H1 (cell line): ENCODE measurements at regions not wholly inside any gene's neighbourhood (a gene's known extent, or its start where the extent isn't known, plus 50 kb on each side); places are given as distances from the start of the nearest gene placed in this dataset.

Source experiments
- CTCF ChIA-PET: fragments of 300-600 bp; sonication (Branson Sonifier 250); formaldehyde crosslinking; loops from one replicate; lab custom pipeline; 2021; ENCODE audit not compliant: partially characterized antibody; lab: Charles Lee
- POLR2A ChIA-PET: fragments of 300-600 bp; sonication (Branson Sonifier 250); formaldehyde crosslinking; loops from one replicate; lab custom pipeline; 2021; ENCODE audit warnings: inconsistent platforms; ENCODE audit not compliant: partially characterized antibody; lab: Charles Lee
- DNase-seq, 2 experiments: peaks; one replicate each; pipeline versions ENCODE4 v3.0.0 to v3.0.0-alpha.2; 2010 to 2022; ENCODE audit warnings: low spot score in 2 of 2, low read depth in 1 of 2, mixed read lengths in 1 of 2
- FAIRE-seq: peaks from 2 replicates; lab custom pipeline; 2011; peaks lifted over from hg19 to GRCh38; lab: Jason Lieb, UNC
- H2AFZ ChIP-seq: 2 replicates; pipeline ENCODE4 v1.8.1; 2012; ENCODE audit warnings: low read length, inconsistent platforms
- H2AK5ac ChIP-seq: 2 replicates; pipeline ENCODE4 v1.6.1; 2013; ENCODE audit warnings: low read depth, low read length
- H2BK120ac ChIP-seq: replicated peaks from 2 replicates; pipeline ENCODE3; 2013; ENCODE audit warnings: low read depth, low read length, inconsistent platforms
- H2BK12ac ChIP-seq: 2 replicates; pipeline ENCODE4 v1.6.1; 2013; ENCODE audit warnings: low read depth, low read length
- H2BK15ac ChIP-seq: 2 replicates; pipeline ENCODE4 v1.6.1; 2013; ENCODE audit warnings: low read length
- H2BK20ac ChIP-seq: 2 replicates; pipeline ENCODE4 v1.6.1; 2013; ENCODE audit warnings: low read length
- H2BK5ac ChIP-seq: 2 replicates; pipeline ENCODE4 v1.6.1; 2013; ENCODE audit warnings: low read depth, low read length
- H3K14ac ChIP-seq: 2 replicates; pipeline ENCODE4 v1.6.1; 2013; ENCODE audit warnings: inconsistent platforms; ENCODE audit not compliant: insufficient read length
- H3K18ac ChIP-seq: 2 replicates; pipeline ENCODE4 v1.6.1; 2013; ENCODE audit warnings: low read length; ENCODE audit errors: extremely low read depth
- H3K23ac ChIP-seq: 2 replicates; pipeline ENCODE4 v1.6.1; 2013; ENCODE audit warnings: inconsistent platforms; ENCODE audit not compliant: insufficient read length
- H3K23me2 ChIP-seq: 2 replicates; pipeline ENCODE4 v1.6.1; 2013; ENCODE audit warnings: low read depth, low read length
- H3K27ac ChIP-seq: 2 replicates; pipeline ENCODE4 v1.6.1; 2011; ENCODE audit warnings: low read depth, low read length, inconsistent platforms
- H3K27me3 ChIP-seq, 4 experiments: replicated peaks in 1 of 4; 1 replicate in 1 of 4; 2 replicates in 3 of 4; pipeline versions ENCODE4 v1.6.1 to v1.8.1; 2011 to 2013; ENCODE audit warnings: low read length in 3 of 4, mild to moderate bottlenecking in 3 of 4, inconsistent platforms in 2 of 4, mixed read lengths in 2 of 4, moderate library complexity in 1 of 4; ENCODE audit not compliant: control insufficient read depth in 3 of 4, insufficient read depth in 3 of 4; ENCODE audit errors: extremely low read depth in 1 of 4
- H3K36me3 ChIP-seq, 4 experiments: 2 replicates each; pipeline versions ENCODE4 v1.6.1 to v1.8.1; 2011 to 2013; ENCODE audit warnings: mild to moderate bottlenecking in 4 of 4, low read length in 3 of 4, moderate library complexity in 2 of 4, control low read depth in 1 of 4, inconsistent platforms in 1 of 4; ENCODE audit not compliant: insufficient read depth in 4 of 4, control insufficient read depth in 2 of 4
- H3K4ac ChIP-seq: replicated peaks from 2 replicates; pipeline ENCODE3; 2013; ENCODE audit warnings: low read length, low read depth, mixed read lengths, inconsistent platforms; ENCODE audit not compliant: insufficient read length
- H3K4me1 ChIP-seq, 4 experiments: replicated peaks in 1 of 4; 1 replicate in 1 of 4; 2 replicates in 3 of 4; pipeline versions ENCODE4 v1.6.1 to v1.8.1; 2011 to 2013; ENCODE audit warnings: low read length in 3 of 4, inconsistent platforms in 2 of 4, mixed read lengths in 1 of 4; ENCODE audit not compliant: insufficient read depth in 4 of 4, control insufficient read depth in 3 of 4
- H3K4me2 ChIP-seq, 2 experiments: 2 replicates each; pipeline versions ENCODE4 v1.6.1 to v1.8.1; 2011 to 2013; ENCODE audit warnings: low read depth in 2 of 2, low read length in 2 of 2, control low read depth in 1 of 2, inconsistent platforms in 1 of 2, mild to moderate bottlenecking in 1 of 2; ENCODE audit not compliant: insufficient read depth in 1 of 2
- H3K4me3 ChIP-seq, 4 experiments: fragments of 200-600, 300-600 bp in 1 of 4; sonication (generic), shearing (Covaris generic), sonication (Bioruptor Twin) in 1 of 4; 2 replicates each; pipeline versions ENCODE4 v1.5.1 to v1.8.1; 2011 to 2016; ENCODE audit warnings: low read length in 4 of 4, low read depth in 3 of 4, control low read depth in 2 of 4, inconsistent platforms in 2 of 4, mild to moderate bottlenecking in 2 of 4, mixed read lengths in 1 of 4, moderate library complexity in 1 of 4; ENCODE audit not compliant: insufficient read depth in 2 of 4; ENCODE audit errors: extremely low read depth in 1 of 4
- H3K56ac ChIP-seq: replicated peaks from 2 replicates; pipeline ENCODE3; 2013; ENCODE audit warnings: low read depth, mild to moderate bottlenecking, mixed read lengths, low read length, inconsistent platforms; ENCODE audit not compliant: insufficient read length
- H3K79me1 ChIP-seq: 2 replicates; pipeline ENCODE4 v1.6.1; 2013; ENCODE audit warnings: low read depth, low read length, control low read depth
- H3K79me2 ChIP-seq, 2 experiments: 2 replicates each; pipeline versions ENCODE4 v1.6.1 to v1.8.1; 2012 to 2013; ENCODE audit warnings: low read length in 2 of 2, mild to moderate bottlenecking in 2 of 2, inconsistent platforms in 1 of 2; ENCODE audit not compliant: insufficient read depth in 2 of 2, control insufficient read depth in 1 of 2
- H3K9ac ChIP-seq, 4 experiments: replicated peaks in 1 of 4; 1 replicate in 1 of 4; 2 replicates in 3 of 4; pipeline versions ENCODE4 v1.6.1 to v1.8.1; 2011 to 2013; ENCODE audit warnings: low read depth in 3 of 4, low read length in 3 of 4, control low read depth in 2 of 4, mild to moderate bottlenecking in 2 of 4, moderate library complexity in 2 of 4, inconsistent platforms in 1 of 4; ENCODE audit errors: extremely low read depth in 1 of 4
- H3K9me3 ChIP-seq, 2 experiments: 2 replicates each; pipeline versions ENCODE4 v1.6.1 to v1.8.1; 2012 to 2013; ENCODE audit warnings: mild to moderate bottlenecking in 2 of 2, moderate library complexity in 2 of 2, control low read depth in 1 of 2, inconsistent platforms in 1 of 2, low read depth in 1 of 2, low read length in 1 of 2, mixed read lengths in 1 of 2; ENCODE audit not compliant: insufficient read depth in 2 of 2
- H4K20me1 ChIP-seq, 2 experiments: replicated peaks in 1 of 2; 2 replicates each; pipeline versions ENCODE3 to v1.8.1; 2011 to 2013; ENCODE audit warnings: inconsistent platforms in 2 of 2, low read length in 2 of 2, mild to moderate bottlenecking in 1 of 2; ENCODE audit not compliant: insufficient read depth in 2 of 2, control insufficient read depth in 1 of 2
- H4K5ac ChIP-seq: 2 replicates; pipeline ENCODE4 v1.6.1; 2013; ENCODE audit warnings: low read length, low read depth, mixed read lengths, inconsistent platforms; ENCODE audit not compliant: insufficient read length
- H4K8ac ChIP-seq: 2 replicates; pipeline ENCODE4 v1.8.0; 2013; ENCODE audit warnings: mild to moderate bottlenecking, moderate library complexity, low read length, inconsistent platforms; ENCODE audit not compliant: insufficient read depth; ENCODE audit errors: extremely low read depth
- H4K91ac ChIP-seq: replicated peaks from 2 replicates; pipeline ENCODE3; 2013; ENCODE audit warnings: low read length, mixed read lengths, inconsistent platforms; ENCODE audit not compliant: insufficient read length
- CBX5 ChIP-seq: fragments of 300-800, 300-1000 bp; sonication (generic); IDR thresholded peaks from 2 replicates; pipeline ENCODE4 v1.7.1; 2016; ENCODE audit warnings: antibody characterized with exemption, low read length, low read depth
- CREB1 ChIP-seq: IDR thresholded peaks from 2 replicates; pipeline ENCODE4 v1.6.1; 2012; ENCODE audit warnings: inconsistent platforms
- GABPA ChIP-seq: IDR thresholded peaks from 2 replicates; pipeline ENCODE4 v1.6.1; 2011; ENCODE audit warnings: mild to moderate bottlenecking, low read length, moderate library complexity, borderline replicate concordance; ENCODE audit not compliant: insufficient read depth
- NANOG ChIP-seq: IDR thresholded peaks from 2 replicates; pipeline ENCODE4 v1.6.1; 2011; ENCODE audit warnings: low read length, low read depth, mild to moderate bottlenecking, inconsistent platforms; ENCODE audit not compliant: insufficient read depth, poor library complexity, severe bottlenecking
- RXRA ChIP-seq: IDR thresholded peaks from 2 replicates; pipeline ENCODE4 v1.6.1; 2011; ENCODE audit warnings: low read depth, mild to moderate bottlenecking, low read length, moderate library complexity; ENCODE audit not compliant: insufficient read depth
- SIRT6 ChIP-seq: IDR thresholded peaks from one replicate; pipeline ENCODE4 v1.7.1; 2012; ENCODE audit warnings: low read length, inconsistent platforms
- TAF7 ChIP-seq: optimal IDR thresholded peaks from 2 replicates; pipeline ENCODE3; 2011; ENCODE audit warnings: low read depth, mild to moderate bottlenecking, inconsistent platforms, low read length, moderate library complexity, borderline replicate concordance

DNA sequence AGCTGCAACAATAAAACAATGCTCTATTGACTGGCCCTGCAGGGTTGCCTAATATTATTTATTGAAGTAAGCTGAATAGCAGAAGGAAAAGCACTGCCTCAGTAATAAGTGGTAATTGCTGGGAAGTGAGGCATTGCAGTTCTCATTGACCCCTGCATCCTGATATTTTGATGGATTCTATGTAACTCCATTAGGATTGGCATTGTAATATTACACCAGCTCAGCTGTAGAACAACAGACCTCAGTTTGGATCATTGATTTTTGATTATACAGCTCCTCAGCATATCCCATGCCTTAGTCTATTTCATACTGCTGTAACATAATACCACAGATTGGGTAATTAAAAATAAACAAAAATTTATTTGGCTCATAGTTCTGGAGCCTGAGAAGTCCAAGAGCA lies 650.6 kb upstream of the SALL1 start:
- POLR2A ChIA-PET: no interaction called here
- CTCF ChIA-PET: interaction anchor here (0.6 to 4.8 kb wide), 3 partner anchors 10 to 170 kb away, joined by 3 to 23 read pairs (median 3); no protein-coding TSS in a partner anchor

More for the DNA sequence above, 650.6 kb upstream of the SALL1 start:
- Histone ChIP-seq H3K27me3 (no peaks in the 10 kb centered on the region), H3K79me1 (no peaks in the 10 kb centered on the region), H3K4me2 (no peak overlapping the region), H3K4me3 (no peak overlapping the region), H2BK12ac (no peak overlapping the region), H2BK20ac (no peak overlapping the region), H4K5ac (no peak overlapping the region), H2BK15ac (no peak overlapping the region), H2BK5ac (no peak overlapping the region), H3K27ac (no peak overlapping the region), H2AFZ (no peak overlapping the region), H2AK5ac (no peak overlapping the region), H3K18ac (no peak overlapping the region), H3K4me1 (no peaks in the 10 kb centered on the region), H4K91ac (no peak overlapping the region), H4K8ac (no peak overlapping the region), H3K56ac (no peak overlapping the region), H3K4ac (no peak overlapping the region), H3K9ac (no peak overlapping the region), H3K23ac (no peak overlapping the region), H3K9me3 (no peaks in the 10 kb centered on the region; a peak in 1 of 4 replicates), H3K36me3 (no peaks in the 10 kb centered on the region), H2BK120ac (no peak overlapping the region), H3K23me2 (no peaks in the 10 kb centered on the region), H3K14ac (no peak overlapping the region), H3K79me2 (no peaks in the 10 kb centered on the region), H4K20me1 (no peaks in the 10 kb centered on the region)
- FAIRE-seq: no peak
- DNase-seq: no peak
- TF ChIP-seq NANOG: no peak
- TF ChIP-seq SIRT6: no peak
- TF ChIP-seq GABPA: no peak
- TF ChIP-seq CBX5: no peak
- no peak for TF ChIP-seq CREB1
- no peak for TF ChIP-seq RXRA
- no peak for TF ChIP-seq TAF7
